Activated CD4-positive, alpha-beta T cell treated with anti-CD3 and anti-CD28 coated beads for 36 hours (primary cell): ENCODE measurements at regions not wholly inside any gene's neighbourhood (a gene's known extent, or its start where the extent isn't known, plus 50 kb on each side); places are given as distances from the start of the nearest gene placed in this dataset.

Experiments used
- ATAC-seq: fragments of 200-7000 bp; cut with Tn5 transposase; one replicate; pipeline ENCODE4 v1.10.0; 2021; ENCODE audit warnings: mild to moderate bottlenecking, moderate library complexity
- CTCF ChIA-PET: fragments of 350-600 bp; sonication (Branson Sonifier 250); formaldehyde crosslinking; loops from one replicate; lab custom pipeline; 2021; ENCODE audit warnings: antibody characterized with exemption; lab: Charles Lee
- POLR2A ChIA-PET: fragments of 350-600 bp; sonication (Branson Sonifier 250); formaldehyde crosslinking; loops from one replicate; lab custom pipeline; 2021; ENCODE audit warnings: antibody characterized with exemption, inconsistent platforms; lab: Charles Lee
- DNase-seq: peaks from one replicate; pipeline ENCODE4 v3.0.0-alpha.2; 2020
- H3K27ac Mint-ChIP-seq: one replicate; pipeline ENCODE4 v1.8.0; 2021; ENCODE audit warnings: mixed read lengths
- H3K27me3 Mint-ChIP-seq: one replicate; pipeline ENCODE4 v1.8.0; 2021; ENCODE audit warnings: mixed read lengths
- H3K36me3 Mint-ChIP-seq: one replicate; pipeline ENCODE4 v1.8.0; 2021; ENCODE audit warnings: low read depth, mixed read lengths
- H3K4me1 Mint-ChIP-seq: one replicate; pipeline ENCODE4 v1.8.0; 2021; ENCODE audit warnings: mixed read lengths
- H3K4me3 Mint-ChIP-seq: one replicate; pipeline ENCODE4 v1.8.0; 2021; ENCODE audit warnings: mild to moderate bottlenecking, moderate library complexity, mixed read lengths
- H3K9me3 Mint-ChIP-seq: one replicate; pipeline ENCODE4 v1.8.0; 2021; ENCODE audit warnings: low read depth, mixed read lengths
- intact Hi-C, 2 experiments: fragments of 100-400 bp; cut with DNase I in 1 of 2; cut with micrococcal nuclease in 1 of 2; formaldehyde crosslinking; loops; one replicate each; pipeline versions ENCODE4 v1.14.2 to v1.15.1; 2022 to 2024; cut with DNase I, micrococcal nuclease

- POLR2A ChIA-PET = no interaction called here
- no peak for ATAC-seq
- CTCF ChIA-PET = interaction anchor here (1.4 kb wide), 1 partner anchor 8 kb away, joined by 4 read pairs; no protein-coding TSS in a partner anchor
- no peak overlapping the region for H3K4me3 Mint-ChIP-seq
- H3K9me3 Mint-ChIP-seq = peaks cover 16% of the 10 kb centered on the region
- intact Hi-C loops = no loop called here
- no peak overlapping the region for H3K27ac Mint-ChIP-seq
- H3K4me1 Mint-ChIP-seq = no peaks in the 10 kb centered on the region
- H3K36me3 Mint-ChIP-seq = peaks cover 3% of the 10 kb centered on the region
- no peak for DNase-seq
- no peaks in the 10 kb centered on the region for H3K27me3 Mint-ChIP-seq
These were observed 195.6 kb upstream of the SSTR1 start for GRCh38 chr14:38012056-38012455.

GRCh38 chr14:38016497-38016896 lies 191.2 kb upstream of the SSTR1 start:
- no peaks in the 10 kb centered on the region for H3K27me3 Mint-ChIP-seq
- H3K4me3 Mint-ChIP-seq = no peak overlapping the region
- ATAC-seq (no peak), DNase-seq (no peak)
- H3K4me1 Mint-ChIP-seq = no peaks in the 10 kb centered on the region
- POLR2A ChIA-PET = no interaction called here
- peaks cover 2% of the 10 kb centered on the region for H3K36me3 Mint-ChIP-seq
- CTCF ChIA-PET = interaction anchor here (1.6 kb wide), 1 partner anchor 15 kb away, joined by 4 read pairs; no protein-coding TSS in a partner anchor
- intact Hi-C loops = no loop called here
- H3K27ac Mint-ChIP-seq = no peak overlapping the region
- peaks cover 6% of the 10 kb centered on the region for H3K9me3 Mint-ChIP-seq

DNA sequence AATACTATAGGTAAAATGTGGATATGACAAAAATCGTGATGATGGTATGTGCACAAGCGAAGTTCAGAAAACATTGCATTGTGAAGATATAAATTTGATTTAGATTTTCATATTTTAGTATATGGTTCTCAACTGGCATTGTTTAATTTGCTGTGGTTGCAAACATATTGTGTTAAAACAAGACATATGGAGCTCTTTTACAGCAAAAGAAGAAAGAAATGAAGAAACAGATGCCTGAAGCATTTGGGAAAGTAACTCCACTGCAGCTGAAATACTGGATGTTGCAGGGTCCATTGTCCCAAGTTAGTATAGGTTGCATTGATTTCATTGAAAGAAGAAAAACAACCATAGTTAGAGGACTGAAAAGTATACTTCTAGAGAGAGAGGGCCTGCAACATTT lies 185.8 kb upstream of the SSTR1 start:
- ATAC-seq (no peak), DNase-seq (no peak)
- ChIA-PET POLR2A (no interaction called here), CTCF (no interaction called here)
- Mint-ChIP-seq H3K9me3 (peaks cover 19% of the 10 kb centered on the region), H3K27me3 (no peaks in the 10 kb centered on the region), H3K36me3 (peaks cover 2% of the 10 kb centered on the region), H3K4me3 (no peak overlapping the region), H3K4me1 (no peaks in the 10 kb centered on the region), H3K27ac (no peak overlapping the region)
- intact Hi-C loops = no loop called here

DNA sequence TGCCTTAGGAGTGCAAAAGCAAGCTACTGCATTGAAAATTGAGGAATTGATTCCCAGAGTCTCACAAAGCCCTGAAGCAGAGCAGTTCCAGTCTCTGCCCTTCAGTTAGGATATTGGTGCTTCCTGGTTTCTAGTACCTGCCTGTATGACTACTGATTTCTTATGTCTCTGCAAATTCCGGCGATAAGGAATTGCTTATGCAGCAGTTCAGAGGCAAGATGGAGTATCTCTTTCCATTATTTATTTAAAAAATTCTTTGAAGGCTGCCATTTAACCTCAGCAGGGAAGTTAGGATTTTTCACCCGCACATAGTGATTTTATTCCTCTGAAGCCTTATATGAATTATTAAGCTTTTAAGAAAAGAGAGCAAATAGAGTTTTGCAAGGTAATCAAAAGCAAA lies 184.9 kb upstream of the SSTR1 start:
- peaks cover 19% of the 10 kb centered on the region for H3K9me3 Mint-ChIP-seq
- intact Hi-C loops = no loop called here
- H3K27ac Mint-ChIP-seq = no peak overlapping the region
- ChIA-PET POLR2A (no interaction called here), CTCF (no interaction called here)
- no peaks in the 10 kb centered on the region for H3K27me3 Mint-ChIP-seq
- no peak for ATAC-seq
- peaks cover 2% of the 10 kb centered on the region for H3K36me3 Mint-ChIP-seq
- H3K4me3 Mint-ChIP-seq = no peak overlapping the region
- H3K4me1 Mint-ChIP-seq = no peaks in the 10 kb centered on the region
- no peak for DNase-seq

DNA sequence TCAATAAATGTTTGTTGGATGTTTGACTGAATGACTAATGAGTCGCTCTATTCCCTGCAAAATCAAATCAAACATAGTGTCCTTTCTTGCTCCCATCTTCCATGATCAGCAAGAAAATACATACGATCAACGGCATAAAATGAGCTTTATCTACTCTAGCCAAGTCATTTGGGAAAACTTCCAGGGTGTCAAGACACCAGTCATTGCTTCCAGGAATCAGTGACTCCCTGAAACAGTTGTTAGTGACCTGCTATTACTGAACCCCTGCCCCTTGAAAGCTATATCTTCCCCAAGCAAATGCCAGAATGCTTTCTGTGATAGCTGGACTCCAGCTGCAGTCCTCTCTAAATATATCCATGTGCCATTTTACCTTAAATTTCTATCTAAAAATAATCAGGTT lies 169.5 kb upstream of the SSTR1 start:
- Mint-ChIP-seq H3K9me3 (no peaks in the 10 kb centered on the region), H3K36me3 (no peaks in the 10 kb centered on the region), H3K4me3 (no peak overlapping the region), H3K27me3 (no peaks in the 10 kb centered on the region), H3K27ac (no peak overlapping the region), H3K4me1 (peaks cover 9% of the 10 kb centered on the region)
- ChIA-PET CTCF (interaction anchor here (1.2 kb wide), 1 partner anchor 9 kb away, joined by 4 read pairs; no protein-coding TSS in a partner anchor), POLR2A (no interaction called here)
- intact Hi-C loops = no loop called here
- no peak for ATAC-seq
- no peak for DNase-seq

DNA sequence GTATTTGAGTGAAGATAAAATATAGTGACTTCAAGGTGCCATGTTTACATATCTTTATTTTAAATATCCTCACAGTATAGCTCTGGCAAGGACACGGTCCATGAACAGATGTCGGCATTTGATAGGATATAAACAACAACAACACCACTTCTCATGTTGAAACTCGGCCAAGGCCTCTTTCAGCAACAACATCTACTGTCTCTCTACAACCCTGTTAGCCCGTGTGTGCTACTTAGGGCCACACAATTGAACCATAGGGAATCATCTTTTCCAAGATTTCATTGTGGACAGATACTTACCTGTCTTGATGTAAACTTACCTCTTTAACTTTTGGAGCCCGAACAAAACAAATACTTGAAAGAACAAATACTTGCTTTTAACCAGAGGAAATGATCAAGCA lies 168.7 kb upstream of the SSTR1 start:
- CTCF ChIA-PET = interaction anchor here (1.2 kb wide), 1 partner anchor 10 kb away, joined by 4 read pairs; no protein-coding TSS in a partner anchor

DNA sequence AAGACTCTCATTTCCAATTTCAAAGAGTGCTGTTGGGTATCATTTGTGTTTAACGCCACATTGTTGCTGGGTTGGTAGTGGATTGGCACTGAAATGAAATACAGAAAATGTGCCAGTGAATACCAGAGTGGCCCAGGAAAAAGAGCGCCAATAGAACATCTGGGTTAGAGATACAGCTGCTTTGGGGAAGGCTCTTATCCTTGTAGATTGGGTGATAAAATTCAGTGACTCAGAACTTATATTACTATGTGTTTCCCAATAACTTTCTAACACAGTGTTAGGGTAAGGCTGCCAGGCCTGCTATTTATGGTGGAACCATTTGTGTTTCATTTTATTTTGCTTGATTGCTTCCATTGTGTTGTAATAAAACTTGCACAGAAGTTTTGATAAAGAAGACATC lies 168.2 kb upstream of the SSTR1 start:
- peaks cover 6% of the 10 kb centered on the region for H3K4me1 Mint-ChIP-seq
- POLR2A ChIA-PET = no interaction called here
- DNase-seq (no peak), ATAC-seq (no peak)
- no peaks in the 10 kb centered on the region for H3K9me3 Mint-ChIP-seq
- no peak overlapping the region for H3K4me3 Mint-ChIP-seq
- H3K27ac Mint-ChIP-seq = no peak overlapping the region
- CTCF ChIA-PET = interaction anchor here (1.2 kb wide), 1 partner anchor 10 kb away, joined by 4 read pairs; no protein-coding TSS in a partner anchor
- intact Hi-C loops = no loop called here
- H3K27me3 Mint-ChIP-seq = no peaks in the 10 kb centered on the region
- no peaks in the 10 kb centered on the region for H3K36me3 Mint-ChIP-seq

More for the DNA sequence above, 168.7 kb upstream of the SSTR1 start:
- Mint-ChIP-seq H3K9me3 (no peaks in the 10 kb centered on the region), H3K36me3 (no peaks in the 10 kb centered on the region), H3K4me1 (peaks cover 8% of the 10 kb centered on the region), H3K4me3 (no peak overlapping the region), H3K27me3 (no peaks in the 10 kb centered on the region), H3K27ac (no peak overlapping the region)
- intact Hi-C loops = no loop called here
- DNase-seq (no peak), ATAC-seq (no peak)
- POLR2A ChIA-PET = no interaction called here

DNA sequence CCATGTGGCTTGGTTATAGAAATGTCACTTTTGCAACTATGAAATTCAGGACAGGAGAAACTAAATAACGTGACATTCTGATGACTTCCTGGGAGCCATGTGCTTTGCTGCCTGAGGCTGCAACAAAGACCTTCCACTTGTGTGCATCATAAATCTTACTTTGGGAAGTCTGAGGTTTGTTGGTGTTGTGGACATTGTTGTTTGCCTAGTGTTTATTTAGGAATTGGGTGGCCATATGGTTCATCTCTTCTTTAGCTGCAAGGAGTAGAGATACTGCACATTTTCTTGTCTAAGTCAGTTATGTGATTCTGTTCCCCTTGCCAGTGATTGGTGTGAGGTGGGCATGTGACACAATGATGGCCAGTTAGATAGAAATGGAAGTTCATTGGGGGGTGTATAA lies 167.3 kb upstream of the SSTR1 start:
- Mint-ChIP-seq H3K27me3 (no peaks in the 10 kb centered on the region), H3K4me3 (no peak overlapping the region), H3K27ac (no peak overlapping the region), H3K36me3 (no peaks in the 10 kb centered on the region), H3K4me1 (no peaks in the 10 kb centered on the region), H3K9me3 (no peaks in the 10 kb centered on the region)
- POLR2A ChIA-PET = no interaction called here
- CTCF ChIA-PET = no interaction called here
- intact Hi-C loops = no loop called here
- no peak for ATAC-seq
- DNase-seq = no peak

DNA sequence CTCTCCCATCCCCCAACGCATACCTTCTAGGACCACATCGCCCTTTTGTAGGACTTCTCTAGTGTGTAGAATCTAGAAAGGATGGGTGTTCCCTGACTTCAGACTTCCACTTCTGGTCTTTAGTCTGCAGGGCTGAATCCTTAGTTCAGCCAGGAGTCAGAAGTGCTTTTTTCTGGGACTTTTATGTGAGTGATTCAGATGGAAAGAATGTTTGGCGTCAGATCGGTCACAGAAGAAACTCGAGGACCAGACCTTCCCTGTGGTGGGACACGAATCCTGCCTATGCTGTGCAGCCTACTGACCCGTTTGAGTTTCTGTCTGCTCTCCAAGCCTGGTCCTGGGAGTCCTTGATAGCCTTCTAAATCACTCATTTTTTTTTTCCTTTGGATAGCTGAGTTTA lies 165.4 kb upstream of the SSTR1 start:
- ChIA-PET POLR2A (no interaction called here), CTCF (interaction anchor here (0.7 kb wide), 1 partner anchor 919 kb away, joined by 6 read pairs; no protein-coding TSS in a partner anchor)
- no peak overlapping the region for H3K27ac Mint-ChIP-seq
- no peaks in the 10 kb centered on the region for H3K4me1 Mint-ChIP-seq
- DNase-seq (no peak), ATAC-seq (no peak)
- H3K36me3 Mint-ChIP-seq = no peaks in the 10 kb centered on the region
- intact Hi-C loops = no loop called here
- no peaks in the 10 kb centered on the region for H3K9me3 Mint-ChIP-seq
- no peaks in the 10 kb centered on the region for H3K27me3 Mint-ChIP-seq
- H3K4me3 Mint-ChIP-seq = no peak overlapping the region

DNA sequence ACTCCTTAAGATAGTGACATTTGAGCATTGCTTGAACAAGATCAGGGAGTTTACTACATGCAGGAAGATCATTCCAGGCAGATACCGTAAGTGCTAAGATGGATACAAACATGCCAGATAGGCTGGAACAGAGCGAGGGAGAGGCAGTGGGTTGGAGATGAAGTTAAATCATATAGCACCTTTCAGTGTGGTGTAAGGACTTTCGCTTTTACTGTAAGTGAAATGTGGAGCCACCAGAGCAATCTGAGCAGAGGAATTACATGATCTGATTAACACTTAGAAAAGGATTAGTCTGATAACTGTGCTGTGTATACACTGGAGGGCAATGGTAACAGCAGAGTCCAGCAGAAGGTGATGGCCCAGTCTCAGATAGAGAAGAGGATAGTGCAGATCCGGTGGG lies 163.0 kb upstream of the SSTR1 start:
- DNase-seq (no peak), ATAC-seq (peak; percentile 30)
- no peaks in the 10 kb centered on the region for H3K27me3 Mint-ChIP-seq
- H3K4me1 Mint-ChIP-seq = no peaks in the 10 kb centered on the region
- H3K27ac Mint-ChIP-seq = no peak overlapping the region
- intact Hi-C loops = no loop called here
- no peak overlapping the region for H3K4me3 Mint-ChIP-seq
- peaks cover 16% of the 10 kb centered on the region for H3K9me3 Mint-ChIP-seq
- ChIA-PET POLR2A (no interaction called here), CTCF (no interaction called here)
- peaks cover 1% of the 10 kb centered on the region for H3K36me3 Mint-ChIP-seq

DNA sequence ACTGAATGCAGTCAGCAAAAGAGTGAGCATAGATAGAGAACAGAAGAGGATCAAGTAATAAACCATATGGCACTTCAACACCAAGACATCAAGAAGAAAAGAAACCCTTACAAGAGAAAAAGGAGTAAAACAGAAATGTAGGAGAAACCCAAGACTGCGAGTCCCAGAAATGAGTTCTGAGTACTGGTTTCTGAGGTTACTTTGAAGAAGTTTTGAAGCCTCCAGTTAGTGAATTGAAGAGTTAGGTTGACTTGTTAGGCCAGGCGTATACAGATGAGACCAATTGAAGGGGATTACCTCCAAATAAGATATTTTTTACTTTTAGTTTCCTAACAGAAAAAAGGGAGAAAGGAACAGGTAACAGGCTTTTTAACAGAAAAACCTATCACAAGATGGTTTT lies 162.2 kb upstream of the SSTR1 start:
- H3K4me3 Mint-ChIP-seq = no peak overlapping the region
- peaks cover 1% of the 10 kb centered on the region for H3K36me3 Mint-ChIP-seq
- H3K9me3 Mint-ChIP-seq = peaks cover 16% of the 10 kb centered on the region
- ChIA-PET CTCF (no interaction called here), POLR2A (no interaction called here)
- ATAC-seq (no peak), DNase-seq (no peak)
- H3K27ac Mint-ChIP-seq = no peak overlapping the region
- intact Hi-C loops = no loop called here
- no peaks in the 10 kb centered on the region for H3K4me1 Mint-ChIP-seq
- H3K27me3 Mint-ChIP-seq = no peaks in the 10 kb centered on the region

DNA sequence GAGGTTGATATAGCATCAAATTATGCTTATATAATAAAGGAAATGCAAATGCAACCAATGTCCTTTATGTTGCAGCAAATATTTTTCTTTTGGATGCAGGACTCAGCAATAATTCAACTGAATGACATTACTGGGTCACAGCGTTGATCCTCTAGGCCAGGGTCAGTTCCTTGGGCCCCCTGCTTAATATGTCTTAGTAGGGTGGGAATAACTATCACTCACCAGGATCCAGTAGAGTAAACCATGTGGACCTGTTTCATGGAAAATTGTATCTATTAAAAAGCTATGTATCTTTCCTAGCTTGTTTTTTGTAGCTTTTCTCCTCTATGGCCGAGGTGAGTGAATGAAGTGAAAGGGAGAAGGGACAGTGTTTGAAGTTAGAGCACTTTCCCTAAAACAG lies 161.5 kb upstream of the SSTR1 start:
- peaks cover 1% of the 10 kb centered on the region for H3K36me3 Mint-ChIP-seq
- POLR2A ChIA-PET = no interaction called here
- ATAC-seq (no peak), DNase-seq (no peak)
- CTCF ChIA-PET = interaction anchor here (0.8 kb wide), 1 partner anchor 293 kb away, joined by 4 read pairs; no protein-coding TSS in a partner anchor
- H3K4me1 Mint-ChIP-seq = no peaks in the 10 kb centered on the region
- H3K27ac Mint-ChIP-seq = no peak overlapping the region
- peaks cover 16% of the 10 kb centered on the region for H3K9me3 Mint-ChIP-seq
- H3K4me3 Mint-ChIP-seq = no peak overlapping the region
- H3K27me3 Mint-ChIP-seq = no peaks in the 10 kb centered on the region
- intact Hi-C loops = no loop called here
